ENCODE measurements at regions not wholly inside any gene's neighbourhood (a gene's known extent, or its start where the extent isn't known, plus 50 kb on each side); places are given as distances from the start of the nearest gene placed in this dataset.

DNA sequence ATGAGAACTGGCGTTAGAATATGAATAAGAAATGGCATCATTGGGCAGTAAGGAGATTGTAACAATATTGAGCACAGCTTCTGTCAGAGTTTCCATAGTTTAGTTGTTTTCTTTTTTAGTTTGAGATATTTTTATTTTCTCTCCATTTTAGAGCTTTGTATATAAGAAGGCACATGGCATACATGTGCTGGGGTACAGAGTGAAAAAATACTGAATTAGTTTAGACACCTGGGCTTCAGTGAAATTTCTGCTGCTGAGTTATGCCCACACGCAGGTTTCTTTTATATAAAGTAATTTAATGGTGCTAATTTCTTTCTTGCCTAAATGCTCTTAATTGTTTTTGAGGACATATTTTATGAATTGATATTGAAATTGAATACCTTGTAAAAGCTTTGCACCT lies 53.6 kb upstream of the RWDD3 start:
- TF ChIP-seq, protein P1, sequence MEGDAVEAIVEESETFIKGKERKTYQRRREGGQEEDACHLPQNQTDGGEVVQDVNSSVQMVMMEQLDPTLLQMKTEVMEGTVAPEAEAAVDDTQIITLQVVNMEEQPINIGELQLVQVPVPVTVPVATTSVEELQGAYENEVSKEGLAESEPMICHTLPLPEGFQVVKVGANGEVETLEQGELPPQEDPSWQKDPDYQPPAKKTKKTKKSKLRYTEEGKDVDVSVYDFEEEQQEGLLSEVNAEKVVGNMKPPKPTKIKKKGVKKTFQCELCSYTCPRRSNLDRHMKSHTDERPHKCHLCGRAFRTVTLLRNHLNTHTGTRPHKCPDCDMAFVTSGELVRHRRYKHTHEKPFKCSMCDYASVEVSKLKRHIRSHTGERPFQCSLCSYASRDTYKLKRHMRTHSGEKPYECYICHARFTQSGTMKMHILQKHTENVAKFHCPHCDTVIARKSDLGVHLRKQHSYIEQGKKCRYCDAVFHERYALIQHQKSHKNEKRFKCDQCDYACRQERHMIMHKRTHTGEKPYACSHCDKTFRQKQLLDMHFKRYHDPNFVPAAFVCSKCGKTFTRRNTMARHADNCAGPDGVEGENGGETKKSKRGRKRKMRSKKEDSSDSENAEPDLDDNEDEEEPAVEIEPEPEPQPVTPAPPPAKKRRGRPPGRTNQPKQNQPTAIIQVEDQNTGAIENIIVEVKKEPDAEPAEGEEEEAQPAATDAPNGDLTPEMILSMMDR (IDR thresholded peaks at IDR 0.05; ENCODE audit: extremely low read depth in 1 of 2, insufficient read depth in 1 of 2, low read depth in 1 of 2, low read length in 2 of 2): no peak
- no peak for TF ChIP-seq EZH2 (IDR thresholded peaks at IDR 0.05; ENCODE audit: borderline replicate concordance, low read depth, low read length, severe bottlenecking)
- TF ChIP-seq POLR2A (IDR thresholded peaks at IDR 0.05; ENCODE audit: low read depth, low read length): no peak
